GM21619 (cell line): ENCODE measurements at regions not wholly inside any gene's neighbourhood (a gene's known extent, or its start where the extent isn't known, plus 50 kb on each side); places are given as distances from the start of the nearest gene placed in this dataset.
"Not testable (repeated sequence)": the region's sequence is repeated elsewhere in the genome, so short reads cannot be mapped to it uniquely, and the experiment has no call there.

Source experiments
- ATAC-seq: cut with Tn5 transposase; IDR thresholded peaks from one replicate; pipeline ENCODE4 v1.9.1; 2021; ENCODE audit not compliant: unreplicated experiment

DNA sequence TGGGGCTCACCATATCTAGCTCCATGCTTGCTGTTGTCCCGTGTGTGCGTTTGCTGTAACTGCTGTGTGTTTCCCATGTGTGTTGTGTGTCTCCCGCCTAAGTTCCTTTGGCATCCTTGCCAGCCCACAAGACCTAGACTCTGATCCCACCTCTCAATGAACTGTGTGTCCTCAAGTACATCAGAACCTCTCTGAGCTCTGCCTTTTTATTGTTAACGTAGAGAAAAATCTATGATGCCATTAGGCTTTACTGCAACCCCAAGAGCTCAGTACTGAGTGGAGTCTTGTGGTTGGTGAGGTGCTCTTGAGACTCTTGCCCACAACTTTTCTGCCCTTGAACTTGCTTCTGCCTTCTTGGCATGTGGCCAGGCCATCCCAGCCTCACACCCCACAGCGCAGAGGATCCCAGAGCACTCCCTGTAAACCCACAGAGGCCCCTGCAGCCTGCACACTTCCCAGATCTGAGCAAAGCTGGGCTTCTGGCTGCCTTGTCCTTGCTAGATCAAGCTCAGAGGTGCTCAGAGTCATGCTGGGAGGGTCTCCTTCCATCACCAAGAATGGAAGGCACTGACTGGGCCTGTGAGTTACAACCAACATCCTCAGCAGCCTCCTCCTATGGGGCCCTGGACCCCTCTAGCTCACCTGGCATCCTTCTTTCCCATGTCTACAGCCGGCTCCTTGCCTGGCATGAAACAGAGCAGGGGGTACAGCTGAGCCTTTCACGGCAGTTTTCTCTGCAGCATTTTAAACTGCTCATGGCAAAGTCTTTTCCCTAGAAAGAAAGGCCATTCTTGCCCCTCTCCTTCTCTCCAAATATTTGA, 643.4 kb downstream of the ACTR3B start:
- no peak for ATAC-seq

DNA sequence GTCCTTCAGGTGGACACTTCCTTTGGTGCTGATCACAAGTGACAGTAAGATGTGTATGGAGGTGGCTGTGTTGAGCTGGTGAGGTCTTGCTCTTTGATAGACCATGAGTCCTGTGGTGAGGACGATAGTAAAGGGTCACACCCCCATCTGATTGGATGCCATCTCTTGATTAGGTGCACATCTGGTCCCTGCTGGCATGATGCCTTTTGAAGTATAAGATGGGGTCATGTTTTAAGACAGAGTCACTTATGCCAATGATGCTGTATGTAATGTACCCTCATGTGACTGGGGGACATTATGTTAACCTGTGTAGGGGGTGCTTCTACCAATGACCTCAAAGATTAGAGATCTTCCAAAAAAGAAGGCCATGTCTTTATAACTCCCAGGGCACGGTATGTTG, 644.6 kb downstream of the ACTR3B start:
- ATAC-seq: no peak

DNA sequence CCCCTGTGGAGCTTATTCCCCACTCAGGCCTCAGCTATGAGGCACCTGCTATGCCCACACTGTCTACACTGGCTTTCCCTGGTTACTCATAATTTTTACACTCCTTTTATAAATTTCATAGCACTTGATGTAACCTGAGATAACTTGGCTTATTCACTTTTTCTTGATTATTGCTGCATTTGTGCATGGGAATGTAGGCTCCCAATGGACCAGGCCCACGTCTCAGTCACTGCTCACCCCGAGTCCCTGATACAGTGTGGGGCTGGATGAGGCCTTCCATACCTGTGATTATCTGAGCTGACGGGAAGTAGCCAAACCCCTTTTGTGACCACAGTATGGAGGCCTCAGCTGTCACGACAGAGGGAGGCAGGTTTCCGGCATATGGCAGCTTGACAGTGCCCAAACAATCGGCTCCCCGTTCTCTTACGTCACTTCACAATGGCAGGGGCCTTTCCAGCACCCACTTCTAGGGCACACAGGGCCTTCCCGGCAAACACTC, 645.3 kb downstream of the ACTR3B start:
- no peak for ATAC-seq

DNA sequence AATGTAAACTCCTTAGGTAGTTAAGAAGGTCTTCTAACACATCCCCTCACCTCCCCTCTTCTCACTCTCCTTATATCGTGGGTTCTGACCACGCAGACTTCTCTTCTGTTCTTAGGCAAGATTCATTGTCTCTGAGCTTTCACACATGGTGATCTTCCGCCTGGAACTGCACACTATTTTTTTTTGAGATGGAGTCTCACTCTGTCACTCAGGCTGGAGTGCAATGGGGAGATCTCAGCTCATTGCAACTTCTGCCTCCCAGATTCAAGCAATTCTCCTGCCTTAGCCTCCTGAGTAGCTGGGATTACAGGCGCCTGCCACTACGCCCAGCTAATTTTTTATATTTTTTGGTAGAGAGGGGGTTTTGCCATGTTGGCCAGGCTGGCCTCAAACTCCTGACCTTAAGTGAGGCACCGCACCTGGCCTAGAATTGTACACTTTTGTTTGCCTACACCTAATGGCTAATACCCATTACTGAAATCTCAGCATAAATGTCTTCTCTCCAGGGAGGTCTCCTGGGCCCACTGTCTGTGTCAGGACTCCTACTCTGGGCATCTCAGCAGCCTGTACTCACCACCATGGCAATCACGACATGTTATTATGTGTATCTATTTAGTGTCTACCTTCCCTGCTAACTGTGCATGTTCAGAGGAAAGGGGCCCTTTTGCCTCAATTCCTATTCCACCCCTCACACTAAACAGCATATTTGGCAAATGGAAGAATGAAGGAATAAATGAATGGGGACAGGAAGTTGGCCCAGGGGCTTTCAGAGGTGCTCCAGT, 646.3 kb upstream of the DPP6 start:
- no peak for ATAC-seq

DNA sequence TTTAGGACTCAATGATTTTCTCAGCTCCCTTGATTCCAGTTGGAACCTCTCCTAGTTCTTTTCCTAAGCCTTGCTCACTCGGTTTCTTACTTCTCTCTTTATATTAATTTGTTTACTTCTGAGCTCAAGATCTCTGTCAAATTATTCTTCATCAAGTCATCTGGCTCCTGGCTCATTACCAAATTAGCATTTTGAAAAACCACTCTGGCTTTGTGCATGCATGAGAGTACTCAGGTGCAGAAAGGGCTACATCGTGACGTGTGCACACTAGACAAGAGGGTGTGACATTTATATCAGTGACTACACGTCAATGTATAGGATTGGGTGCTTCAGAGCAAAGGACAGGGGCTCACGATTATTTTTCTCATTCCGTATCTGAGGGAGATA, 645.7 kb upstream of the DPP6 start:
- ATAC-seq: no peak

DNA sequence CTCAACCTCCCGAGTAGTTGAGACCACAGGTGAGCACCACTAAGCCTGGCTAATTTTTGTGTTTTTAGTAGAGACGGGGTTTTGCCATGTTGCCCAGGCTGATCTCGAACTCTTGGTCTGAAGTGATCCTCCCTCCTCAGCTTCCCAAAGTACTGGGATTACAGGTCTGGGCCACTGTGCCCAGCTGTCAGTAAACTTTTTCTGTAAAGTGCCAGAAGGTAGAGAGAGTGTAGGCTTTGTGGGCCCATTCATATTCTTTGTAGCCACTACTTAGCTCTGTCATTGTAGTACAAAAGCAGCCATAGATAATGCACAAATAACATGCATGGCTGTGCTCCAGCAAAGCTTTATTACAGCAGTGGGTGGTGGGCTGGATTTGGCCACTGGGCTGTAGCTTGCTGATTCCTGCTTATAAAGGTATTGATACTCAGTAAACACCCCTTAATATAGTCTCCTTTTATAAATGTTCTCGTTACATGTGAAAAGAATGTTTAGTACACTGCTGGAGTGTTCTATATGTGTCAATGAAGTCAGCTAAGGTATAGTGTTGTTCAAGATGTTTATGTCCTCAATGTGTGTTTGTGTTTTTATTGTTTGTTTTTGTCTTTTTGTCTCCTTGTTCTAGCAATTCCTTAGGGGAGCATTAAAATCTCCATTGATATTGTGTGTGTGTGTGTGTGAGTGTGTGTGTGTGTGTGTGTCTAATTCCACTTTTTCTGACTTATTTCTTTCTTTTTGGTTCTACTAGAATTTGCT, 644.7 kb upstream of the DPP6 start:
- ATAC-seq: no peak

DNA sequence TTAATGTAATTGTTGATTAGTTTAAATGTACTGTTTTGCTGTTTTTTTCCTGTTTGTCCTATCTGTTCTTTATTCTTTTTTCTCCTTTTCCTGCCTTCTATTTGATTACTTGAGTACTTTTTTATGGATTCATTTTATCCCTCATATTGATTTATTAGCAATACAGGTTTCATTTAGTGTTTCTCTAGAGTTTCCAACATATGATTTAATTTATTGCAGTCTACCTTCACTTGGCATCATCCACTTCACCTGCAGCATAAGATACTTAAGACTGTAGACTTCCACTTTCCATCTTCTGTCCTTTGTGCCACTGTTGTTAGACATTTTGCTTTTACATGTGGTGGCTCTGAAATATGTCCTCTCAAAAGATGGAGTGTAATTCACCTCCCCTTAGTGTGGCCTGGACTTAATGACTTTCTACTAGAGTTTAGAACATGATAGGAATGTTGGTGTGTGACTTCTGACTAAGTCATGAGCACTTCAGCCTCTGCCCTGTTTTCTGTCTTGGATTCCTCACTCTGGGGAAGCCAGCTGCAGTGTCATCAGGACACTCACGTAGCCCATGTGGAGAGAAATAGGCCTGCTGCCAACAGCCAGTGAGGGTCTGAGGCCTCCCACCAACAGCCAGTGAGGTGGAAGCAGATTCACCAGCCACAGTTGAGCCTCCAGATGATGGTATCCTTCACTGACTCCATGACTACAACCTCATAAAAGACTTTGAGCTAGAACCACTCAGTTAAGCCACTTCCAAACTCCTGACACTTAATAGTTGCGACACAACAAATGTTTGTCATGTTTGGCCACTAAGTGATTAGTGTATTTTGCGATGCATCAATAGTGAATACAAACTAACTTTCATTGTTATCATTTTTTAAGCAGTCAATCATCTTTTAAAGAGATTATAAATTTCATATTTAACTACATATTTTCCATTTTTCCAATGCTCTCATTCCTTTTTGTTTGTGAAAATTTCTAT, 643.5 kb upstream of the DPP6 start:
- ATAC-seq: no peak

DNA sequence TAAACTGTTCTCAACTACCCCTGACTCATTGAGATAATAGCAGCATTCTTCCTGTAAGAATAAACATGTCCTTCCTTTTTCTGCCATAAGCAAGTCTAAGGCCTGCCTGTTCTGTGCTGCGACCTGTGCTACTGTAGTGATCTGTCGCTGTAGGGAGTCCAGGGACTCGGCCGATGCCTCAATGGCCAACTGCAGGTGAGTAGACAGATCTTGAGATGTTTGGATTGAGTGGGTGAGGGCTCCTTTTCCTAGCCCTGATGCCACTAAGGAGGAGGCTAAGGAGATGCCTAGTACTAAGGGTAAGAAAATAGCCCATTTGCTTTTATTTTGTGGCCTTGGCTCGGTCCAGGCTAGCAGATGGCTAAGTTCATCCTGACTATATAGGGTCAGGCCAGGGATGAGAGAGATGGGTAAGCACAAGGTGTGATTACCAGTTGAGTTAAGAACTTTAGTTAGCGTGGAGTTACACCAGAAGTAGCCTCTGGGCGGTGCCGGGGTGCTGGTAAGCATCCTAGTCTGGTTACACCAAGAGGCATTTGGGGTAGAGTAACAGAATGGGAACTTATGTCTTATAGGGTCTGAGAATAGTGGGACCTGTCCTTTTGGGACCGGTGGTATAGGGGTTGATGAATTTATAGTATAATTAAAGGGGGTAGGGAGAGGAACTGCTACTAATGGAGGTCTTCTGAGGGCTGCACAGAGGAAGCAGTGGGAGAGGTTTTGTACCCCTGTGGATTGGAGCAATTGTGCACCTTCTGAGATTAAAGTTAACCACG, 642.4 kb upstream of the DPP6 start:
- ATAC-seq: not testable (repeated sequence)

DNA sequence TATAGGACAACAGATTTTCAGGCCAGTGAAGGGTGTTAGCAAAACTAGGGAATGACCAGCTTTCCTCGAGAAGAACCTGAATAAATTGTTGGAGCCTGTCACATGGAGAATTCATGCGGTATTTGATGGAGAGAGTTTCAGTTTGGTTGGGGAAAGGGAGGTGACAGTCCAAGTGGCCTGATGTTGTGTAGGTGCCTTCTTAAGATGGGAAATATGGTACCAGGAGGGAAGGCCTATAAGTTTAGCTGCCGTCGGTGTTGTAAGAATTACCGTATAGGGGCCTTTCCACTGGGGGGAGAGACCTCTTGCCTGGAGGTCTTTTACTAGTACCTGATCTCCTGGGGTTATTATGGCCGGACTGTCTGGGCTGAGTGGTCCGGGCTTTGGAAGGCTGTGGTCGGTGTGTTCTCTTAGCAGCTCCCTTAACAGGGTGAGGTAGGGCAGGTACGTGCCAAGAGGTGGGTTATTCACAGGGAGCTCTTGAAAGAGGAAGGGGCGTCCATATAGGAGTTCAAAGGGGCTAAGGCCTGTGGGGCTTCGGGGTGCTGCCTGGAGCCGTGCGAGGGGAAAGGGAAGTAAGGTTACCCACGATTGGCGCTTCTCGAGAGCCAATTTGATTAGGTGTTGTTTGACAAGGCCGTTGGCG, 641.1 kb upstream of the DPP6 start:
- ATAC-seq: not testable (repeated sequence)

DNA sequence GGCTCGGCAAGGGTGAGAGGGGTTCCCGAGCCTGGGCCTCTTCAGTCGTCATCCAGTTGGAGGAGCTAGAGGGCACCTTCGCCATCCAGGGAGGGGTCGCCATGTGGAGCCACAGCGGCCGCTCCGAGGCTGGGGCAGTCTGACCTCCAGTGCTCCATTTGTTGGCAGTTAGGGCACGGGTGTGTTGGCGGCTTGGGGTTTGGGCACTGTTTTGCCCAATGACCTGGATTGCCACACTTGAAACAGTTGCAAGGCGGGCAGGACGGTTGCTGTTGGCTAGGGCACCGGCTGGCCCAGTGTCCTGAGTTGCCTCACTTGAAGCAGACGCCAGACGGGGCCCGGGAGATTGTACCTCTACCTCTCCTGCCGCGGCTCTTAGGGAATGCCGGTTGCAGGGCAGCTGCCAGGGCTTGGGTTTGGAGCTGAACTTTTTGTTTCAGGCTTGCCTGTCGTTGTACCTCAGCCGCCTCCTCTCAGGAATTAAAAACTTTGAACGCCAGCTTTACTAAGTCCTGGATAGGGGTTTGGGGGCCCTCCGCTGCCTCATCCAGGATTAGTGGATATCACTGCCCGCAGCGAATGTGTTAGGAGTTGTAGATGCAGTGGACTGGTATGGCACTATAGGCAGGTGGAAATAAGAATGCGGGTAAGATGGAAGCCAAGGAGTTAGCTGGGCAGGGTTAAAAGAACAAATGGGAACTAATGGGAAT, 639.9 kb upstream of the DPP6 start:
- not testable (repeated sequence) for ATAC-seq

DNA sequence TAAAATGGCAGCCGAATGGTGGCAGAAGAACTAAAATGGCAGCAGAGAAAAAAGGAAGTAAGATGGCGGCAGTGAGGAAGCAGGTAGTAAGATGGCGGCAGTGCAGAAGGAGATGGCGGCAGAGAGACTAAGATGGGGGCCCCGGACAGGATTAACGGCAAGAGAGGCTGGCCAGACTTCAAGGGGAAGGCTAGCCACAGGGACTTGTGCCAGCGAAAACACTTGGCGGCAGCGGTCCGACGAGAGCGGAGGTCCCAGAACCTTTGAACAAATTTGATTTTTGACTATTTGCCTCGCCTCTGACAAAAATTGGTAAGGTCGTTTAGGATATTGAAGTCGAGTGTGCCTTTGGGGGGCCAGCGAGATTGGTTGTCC, 639.4 kb upstream of the DPP6 start:
- ATAC-seq: not testable (repeated sequence)

DNA sequence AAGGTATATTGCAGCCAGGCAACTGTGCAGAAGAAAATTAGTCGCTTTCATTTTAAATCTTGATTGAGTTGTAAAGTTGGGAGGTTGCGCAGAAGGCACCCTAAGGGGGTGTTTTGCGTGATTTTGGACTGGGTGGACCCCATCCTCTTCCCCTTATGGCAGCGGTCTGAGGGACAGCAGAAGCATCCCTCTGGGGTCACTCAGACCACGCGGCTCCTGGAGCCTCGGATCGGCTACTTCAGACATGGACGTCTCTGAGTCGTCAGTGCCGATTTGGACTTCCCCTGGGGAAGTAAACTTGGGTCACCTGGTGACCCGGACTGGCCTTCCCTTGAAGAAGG, 639.0 kb upstream of the DPP6 start:
- no peak for ATAC-seq

DNA sequence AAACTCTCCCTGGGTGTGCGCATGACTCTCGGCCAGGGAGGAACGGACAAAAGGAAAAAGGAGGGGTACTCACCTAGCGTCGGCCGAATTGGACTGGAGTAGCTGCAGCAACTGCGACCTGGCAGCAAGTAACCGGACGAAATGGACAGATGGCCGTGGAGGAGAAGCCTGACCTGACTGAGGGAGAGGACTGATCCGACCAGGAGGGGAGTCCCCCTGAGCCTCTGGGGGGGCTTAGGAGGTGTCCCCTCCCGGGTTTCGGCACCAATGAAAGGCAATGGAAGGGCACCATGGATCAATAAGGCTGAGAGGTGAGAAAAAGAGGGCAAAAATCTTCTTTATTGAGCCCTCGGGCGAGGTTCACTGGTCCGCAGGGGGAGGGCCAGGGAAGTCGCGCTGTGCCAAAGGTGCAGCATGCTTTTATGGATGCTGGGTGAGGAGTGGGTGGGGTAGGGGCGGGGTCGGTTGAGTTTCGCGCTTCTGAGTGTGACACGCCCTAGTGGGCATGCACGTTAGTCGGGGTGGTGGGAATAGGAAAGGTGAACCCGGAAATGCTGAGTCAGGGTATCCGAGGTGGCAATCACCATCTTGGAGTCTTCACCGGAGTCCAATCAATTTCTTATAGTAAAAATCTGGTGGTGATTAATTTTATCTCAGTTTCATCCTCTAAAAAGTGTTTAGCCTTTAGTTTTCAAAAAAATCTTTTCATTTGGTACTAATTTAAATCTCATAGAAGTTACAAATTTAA, 638.5 kb upstream of the DPP6 start:
- ATAC-seq: no peak

DNA sequence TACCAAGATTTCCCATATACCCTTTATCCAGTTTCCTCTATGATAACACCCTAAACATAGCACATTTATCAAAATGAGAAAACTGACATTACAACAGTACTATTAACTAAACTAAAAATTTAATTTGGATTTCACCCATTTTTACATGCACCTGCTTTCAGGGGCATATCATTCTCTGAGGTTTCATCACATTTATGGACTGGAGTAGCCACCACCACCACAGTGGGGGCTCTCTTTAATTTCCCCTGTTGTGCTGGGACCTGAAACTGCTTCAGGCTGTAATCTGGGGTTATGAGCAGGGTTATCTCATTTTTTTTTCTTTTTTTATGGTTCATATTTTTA, 637.9 kb upstream of the DPP6 start:
- no peak for ATAC-seq

DNA sequence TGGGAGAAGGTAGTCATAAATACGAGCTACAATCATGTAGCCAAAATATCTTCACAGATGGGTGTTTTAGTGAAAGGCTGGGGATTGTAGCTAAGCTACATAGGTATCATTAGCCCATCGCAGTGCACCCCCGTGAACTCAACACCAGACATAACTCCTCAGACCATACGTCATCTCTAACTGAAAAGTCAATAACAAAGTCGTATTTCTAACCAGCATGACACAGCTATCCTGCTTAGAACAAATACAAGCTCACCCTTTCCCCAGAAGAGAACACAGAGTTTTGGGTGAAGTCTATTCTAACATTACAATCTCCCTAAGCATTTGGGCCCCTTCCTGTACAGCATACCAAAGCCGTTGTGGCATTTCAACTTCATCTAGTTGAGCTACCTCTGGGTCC, 636.6 kb upstream of the DPP6 start:
- no peak for ATAC-seq

DNA sequence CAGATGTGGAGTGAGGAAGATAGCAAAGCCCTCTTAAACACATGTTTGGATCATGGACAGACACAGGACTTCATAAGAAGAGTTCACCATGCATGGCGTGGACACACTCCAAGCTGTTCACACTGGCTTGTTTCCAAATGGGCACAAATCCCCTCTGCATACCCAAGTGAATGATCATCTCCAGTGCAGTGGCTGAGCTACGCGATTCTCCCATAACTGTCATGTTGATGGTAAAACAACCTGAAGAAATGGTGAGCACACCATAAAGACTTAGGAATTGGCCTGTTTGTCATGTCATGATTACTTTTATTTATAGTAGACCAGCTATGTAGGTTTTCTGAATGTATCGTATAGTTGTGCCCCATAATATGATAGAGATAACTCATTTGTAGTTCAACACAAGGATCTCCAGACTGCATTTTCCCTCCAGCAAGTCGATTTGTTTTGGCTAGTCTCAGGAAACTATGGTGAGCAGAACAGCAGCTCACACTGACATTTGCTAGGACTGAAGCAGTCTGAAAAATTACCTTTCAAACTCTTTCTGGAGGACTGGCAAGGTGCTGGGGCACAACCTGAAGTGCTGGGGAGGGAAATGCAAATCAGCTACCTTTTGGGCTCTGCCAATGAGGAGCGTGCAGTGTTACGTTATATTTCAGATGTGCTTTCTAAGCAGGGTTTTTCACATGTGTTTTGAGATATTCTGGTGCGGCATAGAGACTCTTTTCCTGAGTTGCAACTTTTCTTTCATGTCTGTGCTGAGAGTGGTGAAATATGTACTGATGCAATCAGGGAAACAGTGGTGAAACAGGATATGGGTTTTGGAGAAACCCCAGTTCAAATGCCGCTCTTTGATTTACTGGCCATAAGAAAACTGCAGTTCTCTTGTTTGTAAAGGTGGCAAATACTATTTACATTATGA, 629.6 kb upstream of the DPP6 start:
- no peak for ATAC-seq

DNA sequence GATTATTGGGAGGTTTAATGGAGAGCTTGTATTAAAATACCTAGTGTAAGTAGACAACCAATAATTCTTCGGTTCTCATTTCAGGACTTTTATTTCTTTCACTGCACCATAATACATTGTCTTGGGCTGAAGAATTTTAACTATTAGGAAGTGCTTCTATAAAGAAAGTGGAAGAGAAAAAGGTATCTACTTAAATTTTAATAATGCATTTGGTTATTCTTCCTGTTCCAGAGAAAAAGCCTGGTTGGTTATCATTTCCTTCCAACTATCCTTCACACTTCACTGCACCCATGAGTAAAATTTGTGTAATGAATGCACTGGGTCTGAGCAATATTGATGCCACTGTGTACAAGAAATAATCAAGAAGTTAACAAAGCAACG, 629.0 kb upstream of the DPP6 start:
- ATAC-seq: no peak
